HEK293 (cell line): ENCODE measurements at regions not wholly inside any gene's neighbourhood (a gene's known extent, or its start where the extent isn't known, plus 50 kb on each side); places are given as distances from the start of the nearest gene placed in this dataset.

Experiments
- CTCF ChIA-PET: fragments of 350-600 bp; formaldehyde crosslinking; extraction: SDS; loops from one replicate; lab custom pipeline; 2021; ENCODE audit warnings: antibody characterized with exemption; lab: Yijun Ruan, JAX
- POLR2A ChIA-PET: fragments of 300-600 bp; formaldehyde crosslinking; extraction: SDS; loops from one replicate; lab custom pipeline; 2020; ENCODE audit warnings: antibody characterized with exemption, inconsistent platforms; lab: Yijun Ruan, JAX
- H3K27ac ChIP-seq: fragments of 200-500 bp; sonication (Bioruptor generic); 2 replicates; pipeline ENCODE4 v1.5.1; 2014; ENCODE audit warnings: low read depth, low read length, control low read depth, inconsistent platforms; ENCODE audit errors: extremely low read depth
- H3K36me3 ChIP-seq, 2 experiments: fragments of 200-500 bp in 1 of 2; sonication (Bioruptor generic) in 1 of 2; 1 replicate in 1 of 2; 2 replicates in 1 of 2; pipeline ENCODE4 v1.5.1; 2014 to 2017; ENCODE audit warnings: inconsistent platforms in 2 of 2, low read length in 2 of 2; ENCODE audit not compliant: control insufficient read depth in 2 of 2, insufficient read depth in 1 of 2
- H3K4me1 ChIP-seq: fragments of 200-500 bp; sonication (Bioruptor generic); 2 replicates; pipeline ENCODE4 v1.5.1; 2014; ENCODE audit warnings: mild to moderate bottlenecking, low read length, inconsistent platforms; ENCODE audit not compliant: control insufficient read depth, insufficient read depth
- H3K4me3 ChIP-seq: 2 replicates; pipeline ENCODE4 v1.5.1; 2011; ENCODE audit warnings: low read depth, mild to moderate bottlenecking, control low read depth, low read length, moderate library complexity
- H3K9me3 ChIP-seq: fragments of 200-500 bp; sonication (Bioruptor generic); 2 replicates; pipeline ENCODE4 v1.5.1; 2014; ENCODE audit warnings: low read depth, low read length, inconsistent platforms; ENCODE audit not compliant: control insufficient read depth, insufficient read depth
- KLF17 ChIP-seq: fragments of 450-650 bp; formaldehyde crosslinking; IDR thresholded peaks from 2 replicates; pipeline ENCODE4 v1.5.1; 2016; ENCODE audit warnings: missing biosample characterization, missing genetic modification characterization
- SALL2 ChIP-seq: fragments of 450-650 bp; formaldehyde crosslinking; IDR thresholded peaks from 2 replicates; pipeline ENCODE4 v1.5.0; 2017; ENCODE audit warnings: missing biosample characterization, mild to moderate bottlenecking, missing genetic modification characterization, borderline replicate concordance
- SETDB1 ChIP-seq: IDR thresholded peaks from one replicate; pipeline ENCODE4 v1.6.1; 2017; ENCODE audit warnings: mild to moderate bottlenecking, low read length, moderate library complexity, mixed read lengths; ENCODE audit not compliant: insufficient read length
- YY1 ChIP-seq: fragments of 450-650 bp; formaldehyde crosslinking; IDR thresholded peaks from 2 replicates; pipeline ENCODE4 v1.5.1; 2018; ENCODE audit warnings: missing biosample characterization, missing genetic modification characterization
- ZBTB10 ChIP-seq: fragments of 450-650 bp; formaldehyde crosslinking; IDR thresholded peaks from 2 replicates; pipeline ENCODE4 v1.5.1; 2016; ENCODE audit warnings: missing biosample characterization, missing genetic modification characterization
- ZEB2 ChIP-seq: fragments of 450-650 bp; formaldehyde crosslinking; IDR thresholded peaks from 2 replicates; pipeline ENCODE4 v1.5.1; 2016; ENCODE audit warnings: missing biosample characterization, missing genetic modification characterization
- ZNF121 ChIP-seq: fragments of 450-650 bp; formaldehyde crosslinking; IDR thresholded peaks from 2 replicates; pipeline ENCODE4 v1.5.1; 2016; ENCODE audit warnings: missing biosample characterization, missing genetic modification characterization
- ZNF169 ChIP-seq: fragments of 450-650 bp; formaldehyde crosslinking; IDR thresholded peaks from 2 replicates; pipeline ENCODE4 v1.5.1; 2016; ENCODE audit warnings: missing biosample characterization, missing genetic modification characterization
- ZNF23 ChIP-seq: fragments of 450-650 bp; formaldehyde crosslinking; IDR thresholded peaks from 2 replicates; pipeline ENCODE4 v1.5.1; 2016; ENCODE audit warnings: missing biosample characterization, missing genetic modification characterization, borderline replicate concordance
- ZNF266 ChIP-seq: fragments of 450-650 bp; formaldehyde crosslinking; IDR thresholded peaks from 2 replicates; pipeline ENCODE4 v1.5.1; 2016; ENCODE audit warnings: missing biosample characterization, missing genetic modification characterization, low read depth
- ZNF391 ChIP-seq: fragments of 450-650 bp; formaldehyde crosslinking; IDR thresholded peaks from 2 replicates; pipeline ENCODE4 v1.5.1; 2016; ENCODE audit warnings: low read depth, missing biosample characterization, missing genetic modification characterization, borderline replicate concordance
- ZNF426 ChIP-seq: fragments of 450-650 bp; formaldehyde crosslinking; IDR thresholded peaks from 2 replicates; pipeline ENCODE4 v1.5.1; 2017; ENCODE audit warnings: missing biosample characterization, missing genetic modification characterization, mild to moderate bottlenecking, inconsistent platforms, moderate library complexity
- ZNF501 ChIP-seq: fragments of 450-650 bp; formaldehyde crosslinking; IDR thresholded peaks from 2 replicates; pipeline ENCODE4 v1.5.1; 2016; ENCODE audit warnings: missing biosample characterization, missing genetic modification characterization
- ZNF518A ChIP-seq: fragments of 450-650 bp; formaldehyde crosslinking; conservative IDR thresholded peaks from 2 replicates; pipeline ENCODE4 v1.5.1; 2016; ENCODE audit warnings: low read depth, missing biosample characterization, missing genetic modification characterization
- ZNF548 ChIP-seq: fragments of 450-650 bp; formaldehyde crosslinking; IDR thresholded peaks from 2 replicates; pipeline ENCODE4 v1.5.1; 2016; ENCODE audit warnings: missing biosample characterization, missing genetic modification characterization
- ZNF621 ChIP-seq: fragments of 450-650 bp; formaldehyde crosslinking; IDR thresholded peaks from 2 replicates; pipeline ENCODE4 v1.5.1; 2017; ENCODE audit warnings: missing biosample characterization, missing genetic modification characterization
- ZNF626 ChIP-seq: fragments of 450-650 bp; sonication (Bioruptor Pico); formaldehyde crosslinking; IDR thresholded peaks from 2 replicates; pipeline ENCODE4 v1.5.1; 2018; ENCODE audit warnings: missing biosample characterization, missing genetic modification characterization, inconsistent platforms
- ZNF629 ChIP-seq: fragments of 450-650 bp; formaldehyde crosslinking; IDR thresholded peaks from 2 replicates; pipeline ENCODE4 v1.5.1; 2017; ENCODE audit warnings: missing biosample characterization, missing genetic modification characterization
- ZNF654 ChIP-seq: fragments of 450-650 bp; formaldehyde crosslinking; IDR thresholded peaks from 2 replicates; pipeline ENCODE4 v1.5.1; 2016; ENCODE audit warnings: low read depth, missing biosample characterization, missing genetic modification characterization
- ZNF658 ChIP-seq: fragments of 450-650 bp; formaldehyde crosslinking; IDR thresholded peaks from 2 replicates; pipeline ENCODE4; 2016; ENCODE audit warnings: missing biosample characterization, missing genetic modification characterization
- ZNF670 ChIP-seq: fragments of 450-650 bp; formaldehyde crosslinking; IDR thresholded peaks from 2 replicates; pipeline ENCODE4 v1.5.1; 2016; ENCODE audit warnings: missing biosample characterization, missing genetic modification characterization, low read depth

GRCh38 chr9:73680831-73681230 lies 529.2 kb downstream of the ANXA1 start (continued):
- no peak for TF ChIP-seq ZNF518A (tag by site-specific recombination)
- no peak for TF ChIP-seq ZEB2
- TF ChIP-seq ZNF670, result no peak
- TF ChIP-seq ZNF658 (tag by site-specific recombination), result no peak
- TF ChIP-seq ZNF23, result no peak

GRCh38 chr9:73682789-73683188 lies 531.1 kb downstream of the ANXA1 start:
- ChIA-PET POLR2A (no interaction called here), CTCF (interaction anchor here (0.7 to 0.9 kb wide), 4 partner anchors 9 to 889 kb away, joined by 3 to 8 read pairs (median 4); no protein-coding TSS in a partner anchor)
- Histone ChIP-seq H3K4me3 (no peak overlapping the region), H3K36me3 (no peaks in the 10 kb centered on the region), H3K4me1 (no peaks in the 10 kb centered on the region), H3K9me3 (no peaks in the 10 kb centered on the region), H3K27ac (no peak overlapping the region)
- TF ChIP-seq ZNF548 (tag by site-specific recombination) (no peak), ZNF169 (tag by site-specific recombination) (no peak), SETDB1 (peak; percentile 57)

- no peaks in the 10 kb centered on the region for H3K4me1 ChIP-seq
- ChIA-PET POLR2A (no interaction called here), CTCF (interaction anchor here (0.6 to 0.7 kb wide), 6 partner anchors 12 to 1272 kb away, joined by 3 to 5 read pairs (median 3); no protein-coding TSS in a partner anchor)
- H3K9me3 ChIP-seq, result no peaks in the 10 kb centered on the region
- TF ChIP-seq SETDB1 (peak; percentile 77), ZNF426 (tag by site-specific recombination) (no peak), ZNF658 (tag by site-specific recombination) (no peak), ZNF501 (no peak), ZNF266 (tag by site-specific recombination) (no peak), ZNF621 (tag by site-specific recombination) (no peak), ZNF654 (tag by site-specific recombination) (peak; percentile 28), ZNF121 (tag by site-specific recombination) (no peak), ZNF629 (no peak)
- no peak overlapping the region for H3K27ac ChIP-seq
- no peak overlapping the region for H3K4me3 ChIP-seq
- H3K36me3 ChIP-seq, result no peaks in the 10 kb centered on the region
Measured at GRCh38 chr9:73683862-73684591, 532.4 kb downstream of the ANXA1 start.

- Histone ChIP-seq H3K9me3 (no peaks in the 10 kb centered on the region), H3K27ac (no peak overlapping the region), H3K4me3 (no peak overlapping the region), H3K4me1 (no peaks in the 10 kb centered on the region), H3K36me3 (no peaks in the 10 kb centered on the region)
- POLR2A ChIA-PET, result no interaction called here
- CTCF ChIA-PET, result interaction anchor here (0.7 kb wide), 1 partner anchor 888 kb away, joined by 3 read pairs; no protein-coding TSS in a partner anchor
- TF ChIP-seq ZNF626 (no peak), SALL2 (tag by site-specific recombination) (no peak), YY1 (no peak), KLF17 (tag by site-specific recombination) (no peak), ZNF391 (tag by site-specific recombination) (no peak), ZBTB10 (tag by site-specific recombination) (no peak)
Measured at GRCh38 chr9:73684601-73685000, 532.9 kb downstream of the ANXA1 start.
